Progenitor cell of endocrine pancreas (in vitro differentiated cells): ENCODE measurements at regions not wholly inside any gene's neighbourhood (a gene's known extent, or its start where the extent isn't known, plus 50 kb on each side); places are given as distances from the start of the nearest gene placed in this dataset.

Source experiments
- DNase-seq: peaks from one replicate; pipeline ENCODE4 v3.0.0; 2021; ENCODE audit warnings: low spot score; ENCODE audit not compliant: unreplicated experiment
- H3K27ac Mint-ChIP-seq: 2 replicates; pipeline ENCODE4 v1.8.0; 2021; ENCODE audit warnings: mild to moderate bottlenecking, moderate library complexity, mixed read lengths
- H3K27me3 Mint-ChIP-seq: 2 replicates; pipeline ENCODE4 v1.8.0; 2021; ENCODE audit warnings: mixed read lengths
- H3K36me3 Mint-ChIP-seq: 2 replicates; pipeline ENCODE4 v1.8.0; 2022; ENCODE audit warnings: mixed read lengths; ENCODE audit not compliant: insufficient read depth
- H3K4me1 Mint-ChIP-seq: 2 replicates; pipeline ENCODE4 v1.8.0; 2021; ENCODE audit warnings: low read depth, mixed read lengths
- H3K4me3 Mint-ChIP-seq: 2 replicates; pipeline ENCODE4 v1.8.0; 2021; ENCODE audit warnings: low read depth, mild to moderate bottlenecking, moderate library complexity, mixed read lengths
- H3K9me3 Mint-ChIP-seq: 2 replicates; pipeline ENCODE4 v1.8.0; 2021; ENCODE audit warnings: low read depth, mixed read lengths
- CTCF ChIP-seq: fragments of 200-600 bp; sonication (generic); IDR thresholded peaks from one replicate; pipeline ENCODE4 v1.5.0; 2021; ENCODE audit warnings: antibody characterized with exemption, mild to moderate bottlenecking; ENCODE audit not compliant: unreplicated experiment

- peaks cover 4% of the 10 kb centered on the region for H3K4me1 Mint-ChIP-seq
- no peaks in the 10 kb centered on the region for H3K27me3 Mint-ChIP-seq
- H3K4me3 Mint-ChIP-seq: no peak overlapping the region
- DNase-seq: no peak
- H3K36me3 Mint-ChIP-seq: no peaks in the 10 kb centered on the region
- no peaks in the 10 kb centered on the region for H3K9me3 Mint-ChIP-seq
- TF ChIP-seq CTCF: no peak
- H3K27ac Mint-ChIP-seq: no peak overlapping the region
These were observed 381.2 kb upstream of the SLITRK1 start for GRCh38 chr13:84263354-84264069.

- Mint-ChIP-seq H3K27me3 (no peaks in the 10 kb centered on the region), H3K27ac (no peak overlapping the region), H3K4me1 (peaks cover 2% of the 10 kb centered on the region), H3K36me3 (no peaks in the 10 kb centered on the region), H3K9me3 (peaks cover 16% of the 10 kb centered on the region), H3K4me3 (no peak overlapping the region)
- no peak for DNase-seq
- no peak for TF ChIP-seq CTCF
These were observed 373.0 kb upstream of the SLITRK1 start for GRCh38 chr13:84255226-84255797.

- no peak for DNase-seq
- peaks cover 16% of the 10 kb centered on the region for H3K9me3 Mint-ChIP-seq
- TF ChIP-seq CTCF: no peak
- no peaks in the 10 kb centered on the region for H3K4me1 Mint-ChIP-seq
- no peaks in the 10 kb centered on the region for H3K36me3 Mint-ChIP-seq
- no peaks in the 10 kb centered on the region for H3K27me3 Mint-ChIP-seq
- H3K4me3 Mint-ChIP-seq: no peak overlapping the region
- no peak overlapping the region for H3K27ac Mint-ChIP-seq
These were observed 367.2 kb upstream of the SLITRK1 start for GRCh38 chr13:84249463-84249862.

- no peaks in the 10 kb centered on the region for H3K4me1 Mint-ChIP-seq
- DNase-seq: no peak
- no peak for TF ChIP-seq CTCF
- no peaks in the 10 kb centered on the region for H3K27me3 Mint-ChIP-seq
- no peak overlapping the region for H3K4me3 Mint-ChIP-seq
- H3K9me3 Mint-ChIP-seq: peaks cover 4% of the 10 kb centered on the region
- H3K36me3 Mint-ChIP-seq: no peaks in the 10 kb centered on the region
- no peak overlapping the region for H3K27ac Mint-ChIP-seq
These were observed 361.1 kb upstream of the SLITRK1 start for GRCh38 chr13:84243340-84243739.

GRCh38 chr13:84239032-84239431, 356.8 kb upstream of the SLITRK1 start:
- Mint-ChIP-seq H3K27me3 (no peaks in the 10 kb centered on the region), H3K4me1 (peaks cover 4% of the 10 kb centered on the region), H3K36me3 (no peaks in the 10 kb centered on the region), H3K27ac (no peak overlapping the region), H3K9me3 (peaks cover 4% of the 10 kb centered on the region), H3K4me3 (no peak overlapping the region)
- no peak for TF ChIP-seq CTCF
- DNase-seq: no peak
